ENCODE measurements at regions not wholly inside any gene's neighbourhood (a gene's known extent, or its start where the extent isn't known, plus 50 kb on each side); places are given as distances from the start of the nearest gene placed in this dataset.

- TF ChIP-seq POLR2AphosphoS5 (IDR thresholded peaks at IDR 0.05), result no peak
- no peak for TF ChIP-seq EP300 (IDR thresholded peaks at IDR 0.05)
Measured at GRCh38 chr12:111011999-111012600, 91.7 kb upstream of the MYL2 start.

Data from sigmoid colon (tissue), 4 donors.